C4-2B (cell line): ENCODE measurements at regions not wholly inside any gene's neighbourhood (a gene's known extent, or its start where the extent isn't known, plus 50 kb on each side); places are given as distances from the start of the nearest gene placed in this dataset.

Experiments used
- H3K27ac ChIP-seq: fragments of 450-650 bp; 2 replicates; pipeline ENCODE4 v1.5.1; 2017
- CTCF ChIP-seq: fragments of 450-650 bp; conservative IDR thresholded peaks from 2 replicates; pipeline ENCODE4 v1.5.1; 2017; ENCODE audit warnings: mild to moderate bottlenecking
- ZFX ChIP-seq: fragments of 450-650 bp; IDR thresholded peaks from 2 replicates; pipeline ENCODE4 v1.6.1; 2017

DNA sequence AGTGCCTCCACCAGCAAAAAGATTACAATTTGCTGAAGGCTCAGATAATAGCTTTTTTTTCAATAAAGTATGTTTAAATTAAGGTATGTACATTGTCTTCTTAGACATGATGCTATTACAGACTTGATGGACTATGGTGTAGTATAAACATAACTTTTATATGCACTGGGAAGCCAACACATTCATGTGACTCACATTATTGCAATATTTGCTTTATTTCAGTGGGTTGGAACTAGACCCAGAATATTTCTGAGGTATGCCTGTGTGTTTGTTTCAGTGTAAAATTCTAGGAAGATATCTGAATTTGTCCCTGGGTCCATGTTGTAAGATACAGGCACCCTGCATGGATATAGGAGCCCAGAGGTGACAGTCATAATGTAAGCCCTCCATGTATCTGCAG lies 120.0 kb upstream of the BDNF start:
- TF ChIP-seq CTCF (no peak), ZFX (no peak)
- no peak overlapping the region for H3K27ac ChIP-seq

- no peak overlapping the region for H3K27ac ChIP-seq
- TF ChIP-seq ZFX: no peak
- TF ChIP-seq CTCF: no peak
These were observed 115.9 kb upstream of the BDNF start for GRCh38 chr11:27816197-27816596.

- H3K27ac ChIP-seq: no peak overlapping the region
- TF ChIP-seq ZFX (no peak), CTCF (no peak)
These were observed 112.1 kb upstream of the BDNF start for GRCh38 chr11:27812341-27812740.

- no peak overlapping the region for H3K27ac ChIP-seq
- TF ChIP-seq ZFX (no peak), CTCF (no peak)
These were observed 107.3 kb upstream of the BDNF start for GRCh38 chr11:27807596-27807995.

GRCh38 chr11:27806122-27806521 lies 105.9 kb upstream of the BDNF start:
- TF ChIP-seq ZFX (no peak), CTCF (no peak)
- H3K27ac ChIP-seq: no peak overlapping the region

DNA sequence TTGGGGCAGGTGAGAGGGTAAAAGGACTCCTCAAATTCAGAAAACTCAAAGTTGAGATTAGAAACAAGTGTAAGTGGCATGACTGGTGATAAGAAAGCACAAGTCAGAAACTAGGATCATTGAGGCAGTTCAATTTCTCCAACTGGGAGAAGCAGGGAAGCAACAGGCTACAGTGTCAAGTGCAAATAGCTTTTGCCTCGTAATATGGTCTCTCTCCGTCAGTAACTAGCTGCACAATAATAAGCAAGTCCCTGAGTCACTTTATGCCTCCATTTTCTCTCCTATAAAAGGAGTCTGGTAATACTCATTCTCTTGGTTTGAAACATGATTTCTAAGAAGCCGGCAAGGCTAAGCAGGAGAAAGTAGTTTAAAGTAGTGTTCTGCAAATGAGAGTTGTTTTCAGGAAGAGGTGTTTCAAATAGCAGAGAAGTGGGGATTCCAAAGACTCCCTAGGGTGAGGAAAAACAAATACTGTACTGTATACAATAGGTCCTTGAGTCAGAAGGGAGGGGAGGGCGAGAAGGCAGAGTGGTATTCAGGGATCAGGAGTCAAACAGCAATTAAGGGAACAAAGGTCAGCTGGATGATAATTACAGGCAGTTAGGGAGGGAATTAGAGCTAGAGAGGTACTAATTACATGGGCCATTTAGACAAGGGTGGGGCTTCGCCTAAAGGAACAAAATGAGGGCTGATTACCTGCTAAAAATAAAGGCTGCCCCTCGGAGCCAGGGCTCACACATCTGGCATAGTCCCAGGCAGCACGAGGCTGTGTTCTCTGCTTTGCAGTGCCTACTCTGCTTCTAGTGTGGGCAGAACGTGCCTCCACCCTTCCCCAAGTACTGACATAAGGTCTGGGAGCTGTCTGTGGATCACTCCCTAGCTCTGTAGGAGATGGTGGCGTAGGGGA lies 96.0 kb upstream of the BDNF start:
- H3K27ac ChIP-seq: no peak overlapping the region
- no peak for TF ChIP-seq CTCF

GRCh38 chr11:27786864-27787263 lies 86.6 kb upstream of the BDNF start:
- no peak overlapping the region for H3K27ac ChIP-seq
- TF ChIP-seq ZFX: no peak

DNA sequence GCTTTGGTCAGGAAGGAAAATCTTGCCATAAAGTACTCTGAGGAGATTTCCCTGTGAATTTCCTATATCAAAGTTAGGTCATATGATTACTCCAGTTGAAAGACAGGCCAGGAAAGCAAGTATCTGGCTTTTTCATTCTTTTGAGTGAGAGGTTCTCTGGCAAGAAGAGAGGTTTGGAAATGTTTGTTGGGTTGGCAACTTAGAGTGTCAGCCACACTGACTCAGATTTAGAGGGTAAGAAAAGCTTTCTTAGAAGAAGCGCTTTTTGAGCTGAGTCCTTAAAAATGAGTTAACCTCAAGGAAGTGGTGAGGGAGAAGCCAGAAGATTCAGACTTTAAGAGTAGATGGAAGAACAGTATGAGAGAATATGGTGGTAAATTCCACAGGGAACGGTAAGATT lies 86.1 kb upstream of the BDNF start:
- no peak overlapping the region for H3K27ac ChIP-seq
- TF ChIP-seq ZFX (no peak), CTCF (no peak)
